Coronary artery (tissue), 2 donors: ENCODE measurements at regions not wholly inside any gene's neighbourhood (a gene's known extent, or its start where the extent isn't known, plus 50 kb on each side); places are given as distances from the start of the nearest gene placed in this dataset.
"Not testable (repeated sequence)": the region's sequence is repeated elsewhere in the genome, so short reads cannot be mapped to it uniquely, and the experiment has no call there.

Experiments used
- DNase-seq: peaks from one replicate; pipeline ENCODE4 v3.0.0-alpha.2; 2017; ENCODE audit warnings: low spot score
- H3K27ac ChIP-seq, 2 donors: fragments of 200-600 bp; sonication (generic); one replicate each; pipeline ENCODE4 v1.5.1; 2016 to 2019
- H3K4me3 ChIP-seq: fragments of 200-600 bp; sonication (generic); 2 replicates; pipeline ENCODE4 v1.5.1; 2016; ENCODE audit warnings: mild to moderate bottlenecking, moderate library complexity
- CTCF ChIP-seq: fragments of 200-600 bp; sonication (generic); IDR thresholded peaks from one replicate; pipeline ENCODE4 v1.5.1; 2019; ENCODE audit warnings: antibody characterized with exemption

- no peak overlapping the region for H3K4me3 ChIP-seq
- DNase-seq: no peak
- TF ChIP-seq CTCF: no peak
- H3K27ac ChIP-seq: no peak overlapping the region
These were observed 170.5 kb downstream of the IPO8 start for GRCh38 chr12:30525171-30525570.

- not testable (repeated sequence) for DNase-seq, H3K27ac ChIP-seq
These were observed 175.4 kb downstream of the IPO8 start for GRCh38 chr12:30520285-30520684.

GRCh38 chr12:30519535-30519934, 176.1 kb downstream of the IPO8 start:
- H3K4me3 ChIP-seq: no peak overlapping the region
- TF ChIP-seq CTCF: no peak
- no peak for DNase-seq
- no peak overlapping the region for H3K27ac ChIP-seq

More at GRCh38 chr12:30520285-30520684, 175.4 kb downstream of the IPO8 start:
- not testable (repeated sequence) for H3K4me3 ChIP-seq

- no peak for TF ChIP-seq CTCF
- no peak overlapping the region for H3K27ac ChIP-seq
- no peak overlapping the region for H3K4me3 ChIP-seq
- DNase-seq: no peak
These were observed 178.3 kb downstream of the IPO8 start for GRCh38 chr12:30517320-30517719.

- DNase-seq: no peak
- H3K4me3 ChIP-seq: no peak overlapping the region
- no peak overlapping the region for H3K27ac ChIP-seq
- TF ChIP-seq CTCF: no peak
These were observed 180.3 kb downstream of the IPO8 start for GRCh38 chr12:30515351-30515750.

GRCh38 chr12:30514666-30515065, 181.0 kb downstream of the IPO8 start:
- H3K4me3 ChIP-seq: no peak overlapping the region
- H3K27ac ChIP-seq: no peak overlapping the region
- DNase-seq: no peak
- no peak for TF ChIP-seq CTCF

GRCh38 chr12:30508205-30508967, 187.3 kb downstream of the IPO8 start:
- TF ChIP-seq CTCF: no peak
- H3K4me3 ChIP-seq: no peak overlapping the region
- H3K27ac ChIP-seq: no peak overlapping the region
- no peak for DNase-seq
